SU-DHL-6 (cell line): ENCODE measurements at regions not wholly inside any gene's neighbourhood (a gene's known extent, or its start where the extent isn't known, plus 50 kb on each side); places are given as distances from the start of the nearest gene placed in this dataset.

Experiments used
- H2AFZ ChIP-seq: fragments of 200-600 bp; sonication (generic); 2 replicates; pipeline ENCODE4 v1.6.1; 2014; ENCODE audit warnings: low read depth, mild to moderate bottlenecking, moderate library complexity, mixed read lengths, antibody characterized with exemption, low read length; ENCODE audit not compliant: severe bottlenecking
- H3F3A ChIP-seq: fragments of 200-600 bp; shearing (Covaris generic); 2 replicates; pipeline ENCODE4 v1.6.0; 2016; ENCODE audit warnings: antibody characterized with exemption, mild to moderate bottlenecking; ENCODE audit not compliant: insufficient read depth
- H3K27ac ChIP-seq: fragments of 200-600 bp; sonication (generic); 2 replicates; pipeline ENCODE4 v1.5.1; 2016; ENCODE audit warnings: low read depth, mild to moderate bottlenecking, low read length, moderate library complexity, mixed read lengths
- H3K27me3 ChIP-seq: fragments of 200-600 bp; sonication (generic), shearing (Covaris generic); 2 replicates; pipeline ENCODE4 v1.6.0; 2014; ENCODE audit warnings: mild to moderate bottlenecking, low read length
- H3K36me3 ChIP-seq: fragments of 200-600 bp; sonication (generic); 2 replicates; pipeline ENCODE4 v1.6.1; 2014; ENCODE audit warnings: mild to moderate bottlenecking, low read length, mixed read lengths
- H3K4me2 ChIP-seq: fragments of 300-600, 200-600 bp; shearing (Covaris generic), sonication (generic); 2 replicates; pipeline ENCODE4 v1.6.0; 2014; ENCODE audit warnings: low read length, low read depth, mild to moderate bottlenecking; ENCODE audit not compliant: poor library complexity, severe bottlenecking
- H3K4me3 ChIP-seq: fragments of 200-600 bp; sonication (generic); 2 replicates; pipeline ENCODE4 v1.5.1; 2014; ENCODE audit warnings: antibody characterized with exemption, low read length, mild to moderate bottlenecking, mixed read lengths; ENCODE audit not compliant: insufficient read depth, poor library complexity, severe bottlenecking
- H3K79me2 ChIP-seq: fragments of 200-600 bp; sonication (generic); 2 replicates; pipeline ENCODE4 v1.6.1; 2014; ENCODE audit warnings: mild to moderate bottlenecking, low read length, moderate library complexity; ENCODE audit not compliant: insufficient read depth
- H3K9ac ChIP-seq: fragments of 200-600 bp; sonication (generic); 2 replicates; pipeline ENCODE4 v1.7.0; 2014; ENCODE audit warnings: mild to moderate bottlenecking, low read length
- H3K9me2 ChIP-seq: fragments of 200-600 bp; sonication (generic); replicated peaks from 2 replicates; pipeline ENCODE4 v1.6.1; 2014; ENCODE audit warnings: low read length; ENCODE audit not compliant: insufficient read depth
- H3K9me3 ChIP-seq: fragments of 200-600 bp; sonication (generic); 2 replicates; pipeline ENCODE4 v1.6.1; 2014; ENCODE audit warnings: low read length, mixed read lengths; ENCODE audit not compliant: insufficient read depth
- H4K20me1 ChIP-seq: fragments of 200-600 bp; sonication (generic); 2 replicates; pipeline ENCODE4 v1.6.1; 2014; ENCODE audit warnings: low read depth, mild to moderate bottlenecking, antibody characterized with exemption, low read length, moderate library complexity, mixed read lengths
- CTCF ChIP-seq: fragments of 200-600 bp; sonication (generic); IDR thresholded peaks from one replicate; pipeline ENCODE4 v1.5.1; 2017; ENCODE audit warnings: antibody characterized with exemption, mild to moderate bottlenecking, low read length, moderate library complexity; ENCODE audit not compliant: insufficient read depth, poor library complexity, severe bottlenecking
- EZH2phosphoT487 ChIP-seq: fragments of 200-600 bp; sonication (generic), shearing (Covaris generic); conservative IDR thresholded peaks from 2 replicates; pipeline ENCODE4 v1.6.1; 2018; ENCODE audit warnings: mild to moderate bottlenecking, antibody characterized with exemption, low read length, moderate library complexity, mixed read lengths

DNA sequence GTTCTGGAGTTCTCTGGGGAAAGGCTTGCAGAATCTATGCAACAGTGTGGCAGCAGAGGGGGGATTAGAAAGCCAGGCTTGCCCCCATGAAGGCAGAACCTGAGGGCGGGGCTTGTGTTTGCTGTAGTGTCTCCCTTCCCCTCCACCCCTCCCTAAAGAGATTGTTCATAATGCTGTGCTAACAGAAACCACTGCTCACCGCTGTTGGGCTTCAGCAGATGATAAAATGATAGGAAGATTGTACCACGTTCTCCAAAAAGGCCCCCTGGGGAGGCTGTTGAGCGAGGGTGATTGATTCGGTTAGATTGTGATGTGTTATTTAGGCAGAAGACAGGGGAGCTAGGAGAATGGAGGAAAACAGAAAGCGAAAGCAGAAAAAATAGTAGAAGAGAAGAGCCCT, 215.2 kb upstream of the NCAM1 start:
- H3K27ac ChIP-seq, result no peak overlapping the region
- no peak overlapping the region for H3K4me2 ChIP-seq
- no peaks in the 10 kb centered on the region for H3K27me3 ChIP-seq
- H3K79me2 ChIP-seq, result no peaks in the 10 kb centered on the region
- TF ChIP-seq CTCF, result no peak
- no peak for TF ChIP-seq EZH2phosphoT487
- H3K9me3 ChIP-seq, result no peaks in the 10 kb centered on the region
- H3K9ac ChIP-seq, result no peak overlapping the region
- H3K4me3 ChIP-seq, result no peak overlapping the region
- no peaks in the 10 kb centered on the region for H3F3A ChIP-seq
- no peaks in the 10 kb centered on the region for H4K20me1 ChIP-seq
- H3K9me2 ChIP-seq, result no peaks in the 10 kb centered on the region
- no peak overlapping the region for H2AFZ ChIP-seq
- no peaks in the 10 kb centered on the region for H3K36me3 ChIP-seq

GRCh38 chr11:112748252-112748651, 213.0 kb upstream of the NCAM1 start:
- H3K36me3 ChIP-seq, result no peaks in the 10 kb centered on the region
- H3K27me3 ChIP-seq, result no peaks in the 10 kb centered on the region

DNA sequence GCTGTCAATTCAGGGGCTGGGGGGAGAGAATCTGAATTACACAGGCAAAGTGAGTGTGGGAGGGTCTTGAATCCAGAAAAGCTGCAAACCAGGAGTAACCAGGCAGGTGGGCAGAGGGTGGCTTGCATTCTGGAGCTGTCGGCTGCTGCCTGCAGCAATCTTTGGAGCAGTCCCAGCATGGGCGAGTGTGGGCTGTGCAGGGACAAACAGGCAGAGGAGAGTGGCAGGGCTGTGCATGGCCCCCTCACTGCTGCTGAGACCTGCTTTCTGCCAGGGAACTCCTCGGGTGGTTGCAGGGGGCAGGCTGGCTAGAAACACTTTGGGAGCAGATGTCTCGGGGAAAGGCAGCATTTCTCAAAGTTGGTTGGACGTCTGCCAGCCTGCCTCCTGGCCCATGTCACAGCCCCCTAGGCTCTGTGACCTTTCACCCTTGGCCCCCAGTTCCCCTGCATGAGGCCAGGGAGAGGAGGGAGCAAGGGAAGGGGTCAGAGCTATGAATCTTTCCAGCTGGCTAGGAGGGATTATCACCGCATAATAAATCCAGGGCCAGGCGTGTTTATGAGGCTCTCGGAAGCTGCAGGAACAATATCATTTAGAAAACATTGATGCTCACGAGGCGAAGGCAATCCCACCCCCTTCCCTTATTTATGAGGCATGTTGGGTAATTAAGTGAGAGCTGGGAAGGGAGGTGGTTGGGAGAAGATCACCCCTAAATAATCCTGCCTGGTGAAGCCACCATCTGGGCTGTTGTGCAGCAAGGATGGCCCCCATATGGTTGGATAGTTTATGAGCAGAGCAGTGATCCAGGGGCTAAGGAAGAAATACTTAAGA, 212.3 kb upstream of the NCAM1 start:
- Histone ChIP-seq H3K79me2 (no peaks in the 10 kb centered on the region), H4K20me1 (no peaks in the 10 kb centered on the region), H3K9ac (no peak overlapping the region), H3K4me3 (no peak overlapping the region), H3K27me3 (no peaks in the 10 kb centered on the region), H3K9me3 (no peaks in the 10 kb centered on the region), H3K9me2 (no peaks in the 10 kb centered on the region), H3K27ac (no peak overlapping the region), H3K4me2 (no peak overlapping the region), H3F3A (no peaks in the 10 kb centered on the region), H2AFZ (no peak overlapping the region), H3K36me3 (no peaks in the 10 kb centered on the region)
- no peak for TF ChIP-seq EZH2phosphoT487
- TF ChIP-seq CTCF, result no peak

More at GRCh38 chr11:112748252-112748651, 213.0 kb upstream of the NCAM1 start:
- TF ChIP-seq CTCF (no peak), EZH2phosphoT487 (no peak)
- no peak overlapping the region for H3K4me3 ChIP-seq
- H3F3A ChIP-seq, result no peaks in the 10 kb centered on the region
- no peaks in the 10 kb centered on the region for H3K9me2 ChIP-seq
- H4K20me1 ChIP-seq, result no peaks in the 10 kb centered on the region
- no peak overlapping the region for H2AFZ ChIP-seq
- H3K9me3 ChIP-seq, result no peaks in the 10 kb centered on the region
- no peak overlapping the region for H3K27ac ChIP-seq
- no peak overlapping the region for H3K4me2 ChIP-seq
- H3K79me2 ChIP-seq, result no peaks in the 10 kb centered on the region
- H3K9ac ChIP-seq, result no peak overlapping the region
